Stomach (tissue), 8 donors: ENCODE measurements at regions not wholly inside any gene's neighbourhood (a gene's known extent, or its start where the extent isn't known, plus 50 kb on each side); places are given as distances from the start of the nearest gene placed in this dataset.

Experiments
- DNase-seq, 2 donors: peaks; one replicate each; pipeline versions ENCODE4 v3.0.0 to v3.0.0-alpha.2; 2013 to 2019
- H3K27ac ChIP-seq, 5 donors: fragments of 200-600 bp in 4 of 5; sonication (generic) in 4 of 5; one replicate each; pipeline ENCODE4 v1.5.1; 2013 to 2019; ENCODE audit warnings: mild to moderate bottlenecking in 1 of 5, moderate library complexity in 1 of 5
- H3K27me3 ChIP-seq, 3 donors: fragments of 200-600 bp; sonication (generic); one replicate each; pipeline ENCODE4 v1.5.1; 2017 to 2019; ENCODE audit warnings: mixed run types in 1 of 3
- H3K36me3 ChIP-seq, 4 donors: fragments of 200-600 bp; sonication (generic); 1 replicate in 3 of 4; 2 replicates in 1 of 4; pipeline ENCODE4 v1.5.1; 2016 to 2019
- H3K4me1 ChIP-seq, 4 donors: fragments of 200-600 bp; sonication (generic); one replicate each; pipeline ENCODE4 v1.5.1; 2016 to 2019
- H3K4me3 ChIP-seq, 4 donors: fragments of 200-600 bp; sonication (generic) in 3 of 4; one replicate each; pipeline ENCODE4 v1.5.1; 2016 to 2019; ENCODE audit warnings: mild to moderate bottlenecking in 1 of 4
- H3K9me3 ChIP-seq, 4 donors: fragments of 200-600 bp; sonication (generic); one replicate each; pipeline ENCODE4 v1.5.1; 2016 to 2019
- CTCF ChIP-seq, 7 experiments: fragments of 450-650 bp in 4 of 7; fragments of 200-600 bp in 3 of 7; sonication (generic) in 3 of 7; IDR thresholded peaks; one replicate each; pipeline ENCODE4 v1.5.1; 2016 to 2019; ENCODE audit warnings: antibody characterized with exemption in 7 of 7, control low read depth in 2 of 7, mild to moderate bottlenecking in 1 of 7
- EP300 ChIP-seq: sonication (generic); formaldehyde crosslinking; IDR thresholded peaks from one replicate; pipeline ENCODE4 v1.6.1; 2017; ENCODE audit warnings: antibody characterized with exemption
- POLR2A ChIP-seq, 4 donors: fragments of 450-650 bp; IDR thresholded peaks; one replicate each; pipeline ENCODE4 v1.6.1; 2016; ENCODE audit warnings: antibody characterized with exemption in 4 of 4, control low read depth in 2 of 4, mild to moderate bottlenecking in 1 of 4, moderate library complexity in 1 of 4
- POLR2AphosphoS5 ChIP-seq, 3 donors: sonication (generic); formaldehyde crosslinking; IDR thresholded peaks; one replicate each; pipeline ENCODE4 v1.6.1; 2016; ENCODE audit warnings: antibody characterized with exemption in 3 of 3
- WGBS, 5 donors: extraction: QIAGEN DNeasy Blood & Tissue Kit in 3 of 5; methylation state at CpG; one replicate each; pipeline versions ENCODE4 v1.1.5 to v1.1.7; 2013 to 2018; 5-methylcytosine and 5-hydroxymethylcytosine counted together
- intact Hi-C: fragments of 100-400 bp; cut with DNase I; formaldehyde crosslinking; loops from one replicate; pipeline ENCODE4 v1.15.1; 2023; ENCODE audit warnings: low total_unique reads
- donor health status: healthy with polysubstance abuse.
- donor health status: Bipolar disorder and iron deficiency.
- donor health status: healthy.

GRCh38 chr1:187627516-187627915, 798.8 kb downstream of the PLA2G4A start:
- no peak for DNase-seq
- 83 to 98% (median 93%) methylated on average over 2 of the region's 2 CpGs for WGBS, 5 donors

DNA sequence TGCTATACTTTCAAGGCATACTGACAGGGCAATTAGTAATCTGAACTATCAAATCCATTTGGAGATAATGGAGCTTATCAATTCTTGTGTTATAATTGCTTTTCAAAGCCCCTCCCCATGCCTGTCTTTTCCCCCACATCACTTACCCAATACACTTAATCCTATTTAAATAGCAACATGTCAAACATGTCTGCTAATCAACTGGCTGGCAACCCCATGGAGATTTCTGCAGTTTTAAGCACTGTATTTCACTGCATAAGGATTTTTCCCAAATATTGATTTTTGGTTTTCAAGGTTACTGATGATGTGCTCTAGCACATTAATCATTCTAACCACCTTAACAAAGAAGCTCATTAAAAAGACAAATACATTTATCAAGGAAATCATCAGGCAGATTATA, 800.3 kb downstream of the PLA2G4A start:
- Histone ChIP-seq H3K36me3 (no peaks in the 10 kb centered on the region), H3K9me3 (peaks cover 0 to 21% (median 8%) of the 10 kb centered on the region in 4 donors), H3K4me3 (no peak overlapping the region), H3K4me1 (no peaks in the 10 kb centered on the region), H3K27me3 (no peaks in the 10 kb centered on the region), H3K27ac (no peak overlapping the region)
- no peak for TF ChIP-seq CTCF (IDR thresholded peaks at IDR 0.05)
- no peak for TF ChIP-seq EP300
- no peak for TF ChIP-seq POLR2AphosphoS5 (IDR thresholded peaks at IDR 0.05)
- TF ChIP-seq POLR2A (IDR thresholded peaks at IDR 0.05): no peak
- intact Hi-C loops: no loop called here
- no peak for DNase-seq

More at GRCh38 chr1:187627516-187627915, 798.8 kb downstream of the PLA2G4A start:
- Histone ChIP-seq H3K4me1 (no peaks in the 10 kb centered on the region), H3K27ac (no peak overlapping the region), H3K27me3 (no peaks in the 10 kb centered on the region), H3K4me3 (no peak overlapping the region), H3K36me3 (no peaks in the 10 kb centered on the region), H3K9me3 (peaks cover 0 to 21% (median 8%) of the 10 kb centered on the region in 4 donors)
- intact Hi-C loops: no loop called here
- TF ChIP-seq POLR2AphosphoS5 (IDR thresholded peaks at IDR 0.05): no peak
- no peak for TF ChIP-seq POLR2A (IDR thresholded peaks at IDR 0.05)
- no peak for TF ChIP-seq EP300
- TF ChIP-seq CTCF (IDR thresholded peaks at IDR 0.05): no peak

- no peak for DNase-seq
- no peak overlapping the region for H3K27ac ChIP-seq
- 83 to 91% (median 89%) methylated on average over 13 of the region's 13 CpGs for WGBS, 5 donors
- no peaks in the 10 kb centered on the region for H3K36me3 ChIP-seq
- intact Hi-C loops: no loop called here
- no peaks in the 10 kb centered on the region for H3K27me3 ChIP-seq
- H3K4me1 ChIP-seq: no peaks in the 10 kb centered on the region
- no peak for TF ChIP-seq CTCF (IDR thresholded peaks at IDR 0.05)
- no peak for TF ChIP-seq POLR2AphosphoS5 (IDR thresholded peaks at IDR 0.05)
- no peak for TF ChIP-seq POLR2A (IDR thresholded peaks at IDR 0.05)
- no peak for TF ChIP-seq EP300
- H3K4me3 ChIP-seq: no peak overlapping the region
- H3K9me3 ChIP-seq: peaks cover 0 to 21% (median 8%) of the 10 kb centered on the region in 4 donors
Measured at GRCh38 chr1:187630653-187631380, 802.1 kb downstream of the PLA2G4A start.

DNA sequence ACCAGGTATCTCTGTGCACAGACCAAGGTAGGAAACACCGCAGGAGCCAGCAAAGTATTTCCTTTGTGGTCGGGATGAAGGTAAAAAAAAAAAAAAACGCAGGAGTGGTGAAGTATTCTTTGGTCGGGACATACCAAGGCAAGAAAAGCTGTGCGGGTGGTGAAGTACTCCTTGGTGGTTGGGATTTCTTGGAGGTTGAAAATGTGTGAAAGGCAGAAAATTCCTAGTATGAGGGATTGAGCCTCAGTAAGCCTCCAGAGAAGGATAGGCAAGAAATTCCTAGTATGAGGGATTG, 802.6 kb downstream of the PLA2G4A start:
- no peak for DNase-seq
- no peaks in the 10 kb centered on the region for H3K27me3 ChIP-seq
- TF ChIP-seq POLR2AphosphoS5 (IDR thresholded peaks at IDR 0.05) (no peak), CTCF (IDR thresholded peaks at IDR 0.05) (no peak), EP300 (no peak), POLR2A (IDR thresholded peaks at IDR 0.05) (no peak)
- H3K27ac ChIP-seq: no peak overlapping the region
- no peak overlapping the region for H3K4me3 ChIP-seq
- no peaks in the 10 kb centered on the region for H3K36me3 ChIP-seq
- peaks cover 0 to 21% (median 8%) of the 10 kb centered on the region in 4 donors for H3K9me3 ChIP-seq
- intact Hi-C loops: no loop called here
- no peaks in the 10 kb centered on the region for H3K4me1 ChIP-seq
- 82 to 91% (median 86%) methylated on average over 5 of the region's 5 CpGs for WGBS, 5 donors
